ENCODE measurements at regions not wholly inside any gene's neighbourhood (a gene's known extent, or its start where the extent isn't known, plus 50 kb on each side); places are given as distances from the start of the nearest gene placed in this dataset.

- TF ChIP-seq CTCF (IDR thresholded peaks at IDR 0.05): no peak
- no peak for TF ChIP-seq POLR2A (IDR thresholded peaks at IDR 0.05)
Measured at GRCh38 chr12:46504494-46504893, 131.9 kb upstream of the SLC38A2 start.

All from body of pancreas (tissue), 4 donors.